ENCODE measurements at regions not wholly inside any gene's neighbourhood (a gene's known extent, or its start where the extent isn't known, plus 50 kb on each side); places are given as distances from the start of the nearest gene placed in this dataset.
"Not testable (repeated sequence)": the region's sequence is repeated elsewhere in the genome, so short reads cannot be mapped to it uniquely, and the experiment has no call there.

DNA sequence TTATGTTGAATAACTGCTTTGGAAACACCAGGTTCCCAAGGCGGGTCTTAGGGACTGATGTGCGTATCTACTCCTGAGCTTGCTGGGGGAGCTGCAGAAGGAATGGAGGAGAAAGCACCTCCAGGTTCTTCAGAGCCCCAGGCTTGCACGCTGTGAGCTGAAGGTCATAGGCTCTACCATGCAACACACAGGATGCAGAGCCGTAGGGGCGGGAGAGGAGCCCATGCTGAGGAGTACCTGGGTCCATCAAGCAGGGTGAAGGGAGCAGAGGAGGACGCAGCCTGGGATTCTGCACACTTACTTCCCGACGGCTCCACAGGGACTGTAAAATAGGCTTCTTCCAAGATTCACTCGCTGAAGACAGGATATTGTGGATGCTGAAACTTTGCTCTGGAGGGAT is 426.5 kb upstream of the FRG1 start:
- no peak for DNase-seq

DNA sequence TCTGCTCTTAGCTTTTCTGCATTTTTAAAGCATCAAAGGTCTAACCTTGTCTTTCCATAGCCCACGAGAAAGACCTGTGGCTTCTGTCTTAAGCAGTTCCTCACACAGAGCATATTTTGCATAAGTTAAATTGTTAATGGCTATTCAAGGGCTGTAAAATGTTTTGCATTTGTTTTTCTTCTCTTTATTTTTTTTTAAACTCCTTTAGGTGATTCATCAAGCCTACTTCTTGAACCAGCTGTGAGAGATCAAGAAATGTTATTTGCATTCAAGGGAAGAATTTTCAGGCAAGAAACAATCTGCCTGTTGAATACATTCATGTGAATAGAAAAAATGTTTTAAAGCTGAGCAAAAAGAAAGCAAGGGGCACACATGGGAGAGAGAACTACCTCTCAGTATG is 423.8 kb upstream of the FRG1 start:
- DNase-seq = no peak

DNA sequence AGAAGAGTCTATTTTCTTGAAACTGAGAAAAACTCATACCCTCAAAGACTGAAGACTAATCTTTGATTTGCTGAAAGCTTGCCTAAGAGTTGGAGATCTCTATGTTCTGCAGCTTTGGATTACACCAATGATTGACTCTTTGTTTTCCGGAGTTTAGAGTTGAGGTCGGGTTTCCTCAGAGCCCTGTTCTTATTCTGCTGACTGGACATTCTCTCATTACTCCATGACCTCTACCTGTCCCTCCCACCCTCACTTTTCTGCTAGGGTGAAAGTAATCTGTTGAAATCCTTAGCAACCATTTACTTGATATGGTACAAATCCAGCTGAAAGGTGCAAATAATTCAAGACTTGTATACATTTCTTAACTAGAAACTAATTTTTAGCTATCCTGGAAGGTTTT is 421.5 kb upstream of the FRG1 start:
- no peak for DNase-seq

DNA sequence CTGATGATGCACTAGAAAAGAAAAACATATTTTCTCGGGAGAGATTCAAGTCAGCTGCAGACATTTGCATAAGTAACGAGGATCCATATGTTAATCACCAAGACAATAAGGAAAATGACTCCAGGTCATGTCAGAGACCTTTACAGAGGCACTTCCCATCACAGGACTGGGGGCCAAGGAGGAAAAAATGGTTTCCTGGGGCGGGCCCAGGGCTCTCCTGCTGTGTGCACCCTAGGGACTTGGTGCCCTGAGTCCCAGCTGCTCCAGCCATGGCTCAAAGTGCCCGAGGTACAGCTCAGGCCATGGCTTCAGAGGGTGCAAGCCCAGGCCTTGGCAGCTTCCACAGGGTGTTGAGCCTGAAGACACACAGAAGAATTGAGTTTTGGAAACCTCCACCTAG is 415.4 kb upstream of the FRG1 start:
- no peak for DNase-seq

DNA sequence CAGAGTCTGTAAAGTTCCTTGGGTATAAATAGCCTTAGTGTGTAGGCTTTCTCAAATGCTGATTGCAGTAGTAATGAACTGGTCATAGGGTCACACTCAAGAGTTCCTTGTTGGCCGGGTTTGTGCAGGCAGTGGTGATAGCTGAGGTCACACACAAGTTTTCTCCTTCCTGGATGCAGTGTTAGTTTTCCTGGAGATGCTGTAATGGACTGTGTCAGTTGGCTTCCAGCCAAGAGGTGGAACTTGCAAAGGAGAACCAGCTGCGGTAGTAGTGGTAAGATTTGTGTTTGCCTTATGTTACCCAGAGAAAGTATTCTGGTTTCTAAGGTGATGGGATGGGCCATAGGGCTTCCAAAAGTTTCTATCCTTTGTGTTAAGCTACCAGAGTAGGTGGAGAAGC is 409.8 kb upstream of the FRG1 start:
- no peak for DNase-seq

DNA sequence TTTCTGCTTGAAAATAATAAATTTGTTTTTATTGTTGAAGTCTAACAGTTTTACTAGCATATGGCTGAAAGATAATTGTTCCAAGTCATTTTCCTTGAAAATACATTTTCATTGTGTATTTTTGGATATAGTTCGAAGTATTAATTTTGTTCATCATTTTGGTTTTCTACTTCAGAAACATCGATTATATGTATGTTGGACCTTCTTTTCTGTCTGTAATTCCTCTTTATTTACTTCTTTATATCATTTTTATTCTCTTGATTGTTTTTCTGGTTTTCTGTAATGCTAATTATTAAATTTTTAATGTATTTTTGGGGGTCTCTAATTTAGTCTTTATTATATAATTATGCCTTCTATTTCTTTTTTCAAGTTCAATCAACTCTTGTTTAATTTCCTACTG is 407.1 kb upstream of the FRG1 start:
- no peak for DNase-seq

DNA sequence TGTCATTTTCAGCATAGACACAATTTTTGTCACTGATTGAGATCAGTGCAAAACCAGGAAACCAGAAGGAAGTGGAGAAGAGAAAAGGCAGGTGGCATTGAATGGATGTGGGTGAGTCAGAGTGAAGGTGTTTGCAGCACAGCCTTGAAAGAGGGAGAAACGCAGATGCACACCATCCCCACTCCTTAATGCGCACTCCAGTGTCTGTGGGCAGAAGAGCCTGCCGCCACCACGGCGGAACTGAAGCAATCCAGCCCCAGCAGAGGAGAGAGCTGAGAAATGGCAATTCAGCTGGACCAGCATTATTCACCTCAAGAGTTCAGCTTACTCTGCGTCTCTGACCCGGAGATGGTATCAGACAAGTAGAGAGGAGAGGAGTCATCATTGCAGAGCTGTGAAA is 393.1 kb upstream of the FRG1 start:
- DNase-seq = no peak

DNA sequence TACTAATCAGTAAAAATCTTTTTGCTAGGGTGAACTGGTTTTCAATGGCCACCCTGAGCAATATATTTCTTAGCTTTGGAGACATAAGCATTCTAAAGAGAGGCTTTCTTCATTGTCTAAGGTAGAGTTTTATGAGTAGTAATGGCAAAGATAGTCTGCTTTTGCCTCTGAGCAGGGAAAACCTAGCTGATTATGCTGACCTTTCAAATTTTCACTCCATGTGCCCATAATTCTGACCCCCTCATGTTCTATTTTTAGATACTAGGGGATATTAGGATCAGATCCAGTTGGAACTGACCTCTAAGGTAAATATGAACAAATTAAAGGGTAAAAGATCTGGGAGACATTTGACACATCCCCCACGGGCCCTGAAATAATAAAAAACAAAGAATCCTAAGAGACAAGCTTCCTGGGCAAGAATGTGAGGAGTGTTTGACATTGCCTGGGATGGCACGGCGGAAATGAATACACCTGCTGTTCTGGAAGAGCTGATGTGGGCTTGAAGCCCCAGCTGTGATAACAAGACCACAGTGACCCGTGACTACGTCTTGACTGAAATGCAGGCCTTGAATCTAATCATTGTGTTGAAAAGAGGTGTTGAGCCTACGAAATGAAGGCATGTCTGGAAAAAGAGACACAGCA is 392.1 kb upstream of the FRG1 start:
- DNase-seq = no peak

DNA sequence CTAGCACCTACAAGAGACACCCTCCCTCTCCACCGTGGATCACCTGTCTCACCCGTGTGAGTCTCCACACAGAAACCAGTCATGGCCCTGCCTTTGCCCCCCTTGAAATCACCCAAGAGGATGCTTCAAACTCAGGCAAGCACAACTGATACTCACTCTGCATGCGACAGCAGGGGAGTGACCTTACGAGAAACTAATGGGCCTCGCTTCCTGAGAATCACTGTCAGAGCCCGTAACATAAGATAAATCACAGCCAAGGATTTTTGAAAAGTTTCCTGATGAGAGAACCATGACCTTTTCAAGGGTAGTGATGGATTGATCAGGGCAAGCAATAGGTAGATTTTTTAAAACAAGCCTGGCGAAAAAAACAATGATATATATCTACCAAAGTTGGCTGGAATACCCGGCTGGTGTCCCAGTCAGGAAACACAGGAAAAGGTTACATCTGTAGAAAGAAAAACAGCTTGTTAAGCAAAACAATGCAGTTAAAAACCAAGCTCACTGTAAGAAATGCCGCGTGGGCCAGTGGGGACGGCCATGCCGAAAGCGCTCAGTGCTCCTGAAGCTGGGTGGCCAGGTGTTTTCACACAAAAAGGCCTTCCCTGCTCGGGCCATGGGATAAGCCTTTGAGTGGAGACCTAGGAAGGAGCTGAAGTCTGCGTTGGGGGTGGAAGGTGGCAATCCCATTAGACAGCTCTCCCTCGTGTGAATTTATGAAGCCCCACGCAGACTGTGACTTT is 388.6 kb upstream of the FRG1 start:
- not testable (repeated sequence) for DNase-seq

DNA sequence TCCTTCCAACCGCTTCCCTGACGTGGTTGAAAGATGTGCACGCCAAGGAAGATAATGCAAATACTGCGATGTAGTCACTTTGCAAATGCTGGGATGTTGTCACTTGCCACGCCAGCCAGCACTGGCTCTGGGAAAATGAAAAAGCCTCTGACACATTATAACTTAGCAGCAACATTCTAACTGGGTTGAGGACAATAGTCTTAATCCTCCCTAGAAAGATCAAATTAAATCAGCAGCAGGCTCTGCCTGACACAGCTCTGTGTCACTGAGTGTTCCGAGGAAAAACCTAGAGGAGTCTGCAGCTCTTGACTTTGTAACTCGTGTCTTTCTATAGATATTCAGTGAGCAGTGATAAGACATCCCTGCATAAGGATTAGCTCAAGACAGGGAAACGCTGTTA is 380.1 kb upstream of the FRG1 start:
- not testable (repeated sequence) for DNase-seq

DNA sequence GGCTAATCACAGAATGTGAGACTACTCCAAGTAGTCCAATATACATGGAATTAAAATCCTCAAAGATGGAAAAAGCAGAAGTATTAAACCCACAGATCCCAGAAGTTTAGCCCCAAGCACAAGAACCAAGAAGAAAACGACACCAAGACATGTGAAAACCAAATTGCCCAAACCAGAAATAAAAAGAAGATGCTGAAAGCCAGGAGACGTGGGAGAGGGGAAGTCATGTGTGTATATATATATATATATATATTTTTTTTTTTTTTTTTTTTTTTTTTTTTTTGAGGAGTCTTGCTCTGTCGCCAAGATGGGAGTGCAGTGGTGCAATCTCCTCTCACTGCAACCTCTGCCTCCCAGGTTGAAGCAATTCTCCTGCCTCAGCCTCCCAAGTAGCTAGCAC is 376.9 kb upstream of the FRG1 start:
- not testable (repeated sequence) for DNase-seq

DNA sequence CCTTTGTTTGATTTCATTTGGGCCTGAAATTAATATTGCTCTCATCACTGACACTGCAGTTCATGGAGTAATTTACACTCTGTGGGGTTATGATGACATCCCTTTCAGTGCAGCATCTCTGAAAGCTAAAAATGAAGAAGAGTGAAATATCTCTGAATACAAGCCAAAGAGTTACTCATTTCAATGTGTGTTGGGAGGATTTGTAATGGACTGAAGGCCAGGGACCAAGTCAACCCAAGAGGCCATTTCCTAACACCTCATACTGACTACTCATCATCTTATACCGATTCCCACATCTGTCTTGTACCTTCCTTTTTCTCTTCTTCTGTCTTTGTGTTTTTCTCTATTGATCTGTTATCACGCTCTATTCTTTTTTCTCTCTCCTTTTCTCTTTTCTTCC is 374.4 kb upstream of the FRG1 start:
- DNase-seq = not testable (repeated sequence)

DNA sequence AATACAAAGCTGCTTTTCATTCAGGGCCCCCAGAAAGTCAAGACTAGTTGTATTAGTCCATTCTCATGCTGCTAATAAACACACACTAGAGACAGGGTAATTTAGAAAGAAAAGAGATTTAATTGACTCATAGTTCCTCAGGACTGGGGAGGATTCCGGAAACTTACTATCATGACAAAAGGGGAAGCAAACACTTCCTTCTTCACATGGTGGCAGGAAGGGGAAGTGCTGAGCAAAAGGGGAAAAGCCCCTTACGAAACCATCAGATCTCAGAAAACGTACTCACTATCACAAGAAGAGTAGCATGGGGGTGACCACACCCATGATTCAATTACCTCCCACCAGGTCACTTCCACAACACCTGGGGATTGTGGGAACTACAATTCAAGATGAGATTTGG is 373.8 kb upstream of the FRG1 start:
- DNase-seq = not testable (repeated sequence)

DNA sequence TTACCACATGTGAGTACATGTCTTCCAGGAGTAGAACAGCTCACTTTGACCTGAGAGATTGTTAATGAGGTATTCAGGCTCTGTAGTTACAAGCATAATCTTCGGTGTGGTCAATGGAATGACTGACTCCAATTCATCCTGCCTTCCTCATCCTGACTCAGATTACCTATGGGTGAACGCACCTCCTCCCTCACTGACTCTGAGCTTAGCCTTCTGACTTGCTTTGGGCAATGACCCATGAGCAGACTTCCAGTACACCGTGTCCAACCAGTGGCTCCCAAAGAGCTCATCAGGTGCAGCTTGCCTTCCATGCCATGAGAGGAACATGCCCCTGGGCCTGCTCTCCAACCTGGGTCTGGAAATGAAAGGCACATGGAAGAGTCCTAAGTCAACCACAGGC is 361.0 kb upstream of the FRG1 start:
- not testable (repeated sequence) for DNase-seq

DNA sequence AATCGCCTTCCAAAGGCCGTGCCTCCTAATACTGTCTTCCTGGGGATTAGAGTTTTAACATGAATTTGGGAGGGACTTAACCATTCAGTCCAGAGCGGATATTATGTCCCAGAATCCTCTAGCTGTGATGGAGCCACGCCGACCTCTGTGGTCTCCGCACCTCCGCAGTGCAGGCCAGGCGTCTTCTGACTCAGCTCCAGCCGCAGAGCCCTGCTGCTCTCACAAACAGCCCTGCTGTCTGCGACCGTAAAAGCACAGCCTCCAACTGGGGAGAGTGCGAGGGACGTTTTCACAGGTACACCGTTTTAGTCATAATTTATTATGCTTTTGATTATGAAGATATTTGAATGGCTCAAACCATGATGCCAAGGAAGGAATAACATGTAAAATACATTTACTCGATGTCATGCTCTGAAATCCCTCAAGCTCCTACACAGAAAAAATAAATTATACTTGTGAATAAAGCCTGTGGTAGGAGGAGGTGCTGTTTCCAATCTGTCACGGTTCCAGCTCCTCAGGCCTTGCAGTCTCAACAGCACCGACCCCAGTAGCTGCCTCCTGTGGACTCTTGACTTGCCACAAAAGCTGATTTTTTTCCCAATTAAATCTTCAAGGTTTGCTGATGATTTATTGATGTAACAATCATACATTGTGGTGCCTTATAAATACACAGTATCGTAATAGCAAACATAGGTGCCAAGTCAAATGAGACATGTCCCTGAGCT is 353.6 kb upstream of the FRG1 start:
- not testable (repeated sequence) for DNase-seq

DNA sequence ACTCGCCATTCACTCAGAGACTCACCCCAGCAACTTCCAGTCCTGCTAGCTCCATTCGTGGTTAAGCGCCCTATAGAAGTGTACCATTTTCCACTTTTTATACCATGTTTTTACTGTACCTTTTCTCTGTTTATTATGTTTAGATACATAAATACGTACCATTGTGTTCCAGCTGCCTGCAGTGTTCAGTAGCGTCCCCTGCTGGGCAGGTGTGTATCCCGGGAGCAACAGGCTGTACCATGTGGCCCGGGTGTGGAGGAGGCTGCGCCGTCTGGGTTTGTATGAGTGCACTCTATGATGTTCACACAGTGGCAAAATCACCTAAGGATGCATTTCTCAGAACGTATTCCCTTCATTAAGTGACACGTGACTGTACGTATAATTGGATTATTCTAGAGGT is 351.5 kb upstream of the FRG1 start:
- DNase-seq = not testable (repeated sequence)

DNA sequence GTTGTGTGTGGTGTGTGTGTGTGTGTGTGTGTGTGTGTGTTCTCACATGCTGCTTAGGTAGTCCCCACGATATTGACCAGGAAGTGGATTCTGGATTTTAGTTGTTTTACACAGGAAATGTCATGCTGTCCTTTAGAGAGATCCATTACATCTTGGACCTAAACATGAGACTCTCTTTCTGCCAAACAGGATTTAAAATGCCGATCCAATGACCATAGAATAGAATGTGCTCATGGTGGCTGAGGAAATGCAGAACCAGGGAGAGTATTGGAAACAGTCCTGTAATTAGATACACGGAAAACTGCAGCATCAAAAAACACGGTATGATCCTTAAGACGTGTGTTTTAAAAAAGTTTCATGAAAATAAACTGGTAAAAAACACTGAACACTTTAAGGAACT is 347.8 kb upstream of the FRG1 start:
- DNase-seq = no peak

DNA sequence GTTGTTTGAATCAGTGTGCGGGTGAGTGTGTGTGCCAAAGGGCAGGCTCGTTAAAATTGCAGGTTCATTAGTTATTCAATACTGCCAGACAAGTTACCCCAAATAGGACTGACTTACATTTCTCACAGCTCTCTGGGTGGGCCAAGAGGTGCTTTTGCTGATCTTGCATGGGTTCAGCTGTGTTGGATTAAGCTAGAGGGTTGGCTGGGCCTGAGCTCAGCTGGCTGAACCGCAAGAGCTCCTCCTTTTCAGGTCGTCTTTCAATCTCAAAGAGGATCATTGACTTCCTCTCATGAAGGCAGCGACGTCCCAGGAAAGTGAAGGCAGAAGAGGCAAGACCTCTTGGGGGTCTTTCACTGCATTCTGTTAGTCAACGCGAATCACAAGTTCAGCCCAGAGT is 343.3 kb upstream of the FRG1 start:
- DNase-seq = no peak

DNA sequence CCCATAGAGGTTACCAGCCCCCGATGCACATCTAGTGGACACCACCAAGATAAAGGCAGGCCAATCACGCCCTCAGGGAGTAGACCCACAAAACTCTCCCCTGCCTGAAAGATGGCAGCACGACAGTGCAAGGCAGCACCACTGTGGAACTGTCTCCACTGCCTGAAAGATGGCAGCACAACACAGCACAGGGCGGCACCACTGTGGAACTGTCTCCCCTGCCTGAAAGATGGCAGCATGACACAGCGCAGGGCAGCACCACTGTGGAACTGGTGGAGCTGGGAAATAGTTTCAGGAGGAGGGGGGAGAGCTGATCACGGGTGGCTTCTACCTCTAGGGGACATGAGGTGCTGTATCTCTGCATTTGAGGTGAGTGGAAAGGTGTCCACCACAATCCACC is 340.4 kb upstream of the FRG1 start:
- DNase-seq = no peak

DNA sequence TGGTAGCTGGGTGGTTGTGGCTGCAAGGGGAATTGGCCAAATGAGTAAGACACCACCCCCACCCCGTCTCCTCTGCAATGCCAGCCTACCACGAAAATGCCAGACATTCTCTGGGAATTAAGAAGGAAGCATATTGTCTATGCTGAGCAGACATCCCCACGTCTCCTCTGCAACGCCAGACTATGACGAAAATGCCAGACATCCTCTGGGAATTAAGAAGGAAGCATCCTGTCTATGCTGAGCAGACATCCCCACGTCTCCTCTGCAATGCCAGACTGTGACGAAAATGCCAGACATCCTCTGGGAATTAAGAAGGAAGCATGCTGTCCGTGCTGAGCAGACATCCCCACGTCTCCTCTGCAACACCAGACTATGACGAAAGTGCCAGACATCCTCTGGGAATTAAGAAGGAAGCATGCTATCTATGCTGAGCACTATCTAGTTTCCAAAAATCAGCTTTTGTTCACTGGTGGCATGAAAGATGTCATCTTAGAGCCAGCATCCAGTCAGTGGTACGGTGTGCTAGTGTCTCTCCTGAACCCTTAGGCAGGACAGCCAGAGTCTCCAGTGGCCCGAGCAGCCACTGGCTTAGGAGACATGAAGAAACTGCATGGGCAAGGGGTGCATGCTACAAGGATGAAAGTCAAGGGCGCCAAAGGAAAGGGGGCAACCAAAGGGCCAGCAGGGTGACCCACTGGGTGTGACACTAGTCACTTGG is 339.8 kb upstream of the FRG1 start:
- no peak for DNase-seq

DNA sequence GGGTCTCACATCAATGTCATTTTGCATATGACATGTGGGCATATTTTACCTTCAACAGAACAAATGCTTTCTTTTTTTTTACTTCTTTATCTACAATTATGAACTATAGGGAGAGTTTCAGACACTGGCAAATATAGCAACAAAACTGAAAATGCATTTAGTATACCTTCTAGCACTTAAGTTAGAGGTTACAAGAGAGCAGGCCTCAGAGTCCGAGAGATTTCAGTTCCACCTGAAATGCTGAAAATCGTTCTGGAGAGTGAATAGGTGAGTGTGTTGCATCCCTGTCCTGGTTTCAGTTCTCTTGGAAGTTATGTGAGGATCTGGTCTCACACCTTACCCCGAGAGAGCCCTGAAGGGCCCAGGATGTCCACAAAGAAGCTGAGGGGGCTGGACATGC is 337.8 kb upstream of the FRG1 start:
- not testable (repeated sequence) for DNase-seq

DNA sequence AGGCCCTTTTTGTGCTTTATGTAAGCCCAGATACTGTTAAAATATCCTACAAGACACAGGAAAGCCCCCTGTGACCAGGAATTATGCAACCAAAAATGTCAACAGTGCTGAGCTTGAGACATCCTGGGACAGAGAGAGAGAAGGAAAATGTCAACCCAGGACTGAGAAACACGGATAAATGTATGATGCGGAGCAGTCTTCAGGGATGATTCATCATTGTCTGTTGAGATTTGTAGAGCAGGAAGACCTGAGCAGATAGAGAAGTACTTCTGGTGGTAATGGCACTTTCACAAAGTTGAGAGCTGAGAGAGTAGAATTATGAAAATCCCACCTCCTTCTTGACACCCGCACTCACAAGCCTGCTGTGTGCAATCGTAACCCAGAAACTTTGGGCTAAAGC is 330.1 kb upstream of the FRG1 start:
- not testable (repeated sequence) for DNase-seq

DNA sequence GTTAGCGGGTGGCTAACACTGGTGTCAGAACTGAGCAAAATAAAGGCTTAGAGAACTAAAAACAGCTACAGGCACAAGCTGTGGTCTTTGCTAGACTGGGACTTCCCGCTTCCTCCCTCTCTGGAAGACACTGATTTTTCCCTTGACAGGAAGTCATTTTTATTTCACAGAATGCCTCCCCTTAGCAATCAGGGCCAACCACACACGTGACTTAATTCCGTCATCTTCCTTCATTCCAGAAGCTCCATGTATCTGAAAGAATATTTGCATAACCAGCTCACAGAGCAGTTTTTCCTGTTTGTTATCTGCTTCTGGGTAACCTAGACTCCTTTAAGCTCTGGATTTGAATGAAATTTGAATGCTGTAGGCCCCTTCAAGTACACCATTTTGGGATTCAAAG is 327.5 kb upstream of the FRG1 start:
- no peak for DNase-seq

Data from right lung (tissue), 2 donors.